SK-N-SH treated with all-trans-retinoic acid at 6 μM for 48 hours (cell line): ENCODE measurements at regions not wholly inside any gene's neighbourhood (a gene's known extent, or its start where the extent isn't known, plus 50 kb on each side); places are given as distances from the start of the nearest gene placed in this dataset.

ENCODE experiments used
- ISL1 ChIP-seq: fragments of 250-450 bp; sonication (Bioruptor Pico); IDR thresholded peaks from 2 replicates; pipeline ENCODE4 v2.1.2; 2022; ENCODE audit warnings: mild to moderate bottlenecking, moderate library complexity
- TSHZ2 ChIP-seq: fragments of 250-450 bp; sonication (Bioruptor Pico); IDR thresholded peaks from 2 replicates; pipeline ENCODE4 v1.5.0; 2020; ENCODE audit warnings: mild to moderate bottlenecking, moderate library complexity

- no peak for TF ChIP-seq ISL1 (CRISPR knock-in tag)
- no peak for TF ChIP-seq TSHZ2
Observed at GRCh38 chr14:51501746-51502145, 150.0 kb upstream of the FRMD6 start.
